HEK293 (cell line): ENCODE measurements at regions not wholly inside any gene's neighbourhood (a gene's known extent, or its start where the extent isn't known, plus 50 kb on each side); places are given as distances from the start of the nearest gene placed in this dataset.

Experiments
- ATF2 ChIP-seq: fragments of 450-650 bp; formaldehyde crosslinking; IDR thresholded peaks from 2 replicates; pipeline ENCODE4 v1.5.1; 2016; ENCODE audit warnings: missing biosample characterization, missing genetic modification characterization, low read depth
- CTCF ChIP-seq: fragments of 450-650 bp; formaldehyde crosslinking; IDR thresholded peaks from 2 replicates; pipeline ENCODE4 v1.5.1; 2016; ENCODE audit warnings: missing biosample characterization, missing genetic modification characterization
- KLF8 ChIP-seq: fragments of 450-650 bp; formaldehyde crosslinking; IDR thresholded peaks from 2 replicates; pipeline ENCODE4 v1.5.1; 2016; ENCODE audit warnings: missing biosample characterization, missing genetic modification characterization
- PATZ1 ChIP-seq: fragments of 450-650 bp; formaldehyde crosslinking; IDR thresholded peaks from 2 replicates; pipeline ENCODE4 v1.5.1; 2016; ENCODE audit warnings: missing biosample characterization, missing genetic modification characterization
- REST ChIP-seq: fragments of 450-650 bp; formaldehyde crosslinking; IDR thresholded peaks from 2 replicates; pipeline ENCODE4 v1.5.1; 2016; ENCODE audit warnings: missing biosample characterization, missing genetic modification characterization
- TSHZ1 ChIP-seq: fragments of 450-650 bp; formaldehyde crosslinking; IDR thresholded peaks from 2 replicates; pipeline ENCODE4 v1.5.1; 2016; ENCODE audit warnings: missing biosample characterization, missing genetic modification characterization, borderline replicate concordance
- YY1 ChIP-seq: fragments of 450-650 bp; formaldehyde crosslinking; IDR thresholded peaks from 2 replicates; pipeline ENCODE4 v1.5.1; 2018; ENCODE audit warnings: missing biosample characterization, missing genetic modification characterization
- ZBTB49 ChIP-seq: fragments of 450-650 bp; formaldehyde crosslinking; IDR thresholded peaks from 2 replicates; pipeline ENCODE4 v1.5.1; 2016; ENCODE audit warnings: missing biosample characterization, missing genetic modification characterization, low read depth
- ZNF274 ChIP-seq, 2 experiments: fragments of 200-500 bp in 1 of 2; fragments of 450-650 bp in 1 of 2; sonication (Bioruptor generic) in 1 of 2; formaldehyde crosslinking in 1 of 2; IDR thresholded peaks; 2 replicates each; pipeline versions ENCODE4 v1.5.1 to v1.6.1; 2014 to 2016; ENCODE audit warnings: borderline replicate concordance in 1 of 2, inconsistent platforms in 1 of 2, low read length in 1 of 2, missing biosample characterization in 1 of 2, missing genetic modification characterization in 1 of 2
- ZNF521 ChIP-seq: fragments of 450-650 bp; formaldehyde crosslinking; IDR thresholded peaks from 2 replicates; pipeline ENCODE4 v1.5.1; 2017; ENCODE audit warnings: missing biosample characterization, mild to moderate bottlenecking, missing genetic modification characterization

GRCh38 chr4:20044966-20045365 lies 206.7 kb upstream of the SLIT2 start:
- TF ChIP-seq ZNF521 (tag by site-specific recombination) (no peak), ATF2 (tag by site-specific recombination) (no peak), TSHZ1 (no peak), CTCF (tag by site-specific recombination) (no peak), YY1 (tag by site-specific recombination) (no peak), REST (no peak), ZNF274 (IDR thresholded peaks at IDR 0.05; ENCODE audit: low read length) (no peak), ZNF274 (tag by site-specific recombination; IDR thresholded peaks at IDR 0.05; ENCODE audit: borderline replicate concordance) (no peak), KLF8 (tag by site-specific recombination) (no peak), PATZ1 (tag by site-specific recombination) (no peak), ZBTB49 (no peak)
